Osteoblast (primary cell): ENCODE measurements at regions not wholly inside any gene's neighbourhood (a gene's known extent, or its start where the extent isn't known, plus 50 kb on each side); places are given as distances from the start of the nearest gene placed in this dataset.

ENCODE experiments used
- DNase-seq: peaks from one replicate; pipeline ENCODE4 v3.0.0; 2011; ENCODE audit warnings: low spot score, mixed read lengths; ENCODE audit not compliant: insufficient read length; ENCODE audit errors: missing footprints
- H2AFZ ChIP-seq: 2 replicates; pipeline ENCODE4 v1.6.0; 2011; ENCODE audit warnings: mild to moderate bottlenecking, low read length
- H3K27ac ChIP-seq: 2 replicates; pipeline ENCODE4 v1.5.1; 2011; ENCODE audit warnings: mild to moderate bottlenecking, low read depth, low read length, moderate library complexity
- H3K27me3 ChIP-seq: 2 replicates; pipeline ENCODE4 v1.6.0; 2012; ENCODE audit warnings: mild to moderate bottlenecking, control low read depth, inconsistent platforms, low read length, moderate library complexity; ENCODE audit not compliant: insufficient read depth
- H3K36me3 ChIP-seq: 2 replicates; pipeline ENCODE4 v1.5.1; 2011; ENCODE audit warnings: mild to moderate bottlenecking, low read length, control low read depth, moderate library complexity; ENCODE audit not compliant: insufficient read depth
- H3K4me1 ChIP-seq: 2 replicates; pipeline ENCODE4 v1.5.1; 2011; ENCODE audit warnings: mild to moderate bottlenecking, low read length, control low read depth, moderate library complexity; ENCODE audit not compliant: insufficient read depth
- H3K4me2 ChIP-seq: 2 replicates; pipeline ENCODE4 v1.6.0; 2011; ENCODE audit warnings: mild to moderate bottlenecking, low read length; ENCODE audit not compliant: insufficient read depth
- H3K4me3 ChIP-seq: fragments of 200-600 bp; sonication (generic); 3 replicates; pipeline ENCODE4 v1.5.1; 2012; ENCODE audit warnings: mild to moderate bottlenecking, low read length, inconsistent platforms; ENCODE audit not compliant: insufficient read depth
- H3K79me2 ChIP-seq: 2 replicates; pipeline ENCODE4 v1.6.0; 2012; ENCODE audit warnings: mild to moderate bottlenecking, low read length, control low read depth, inconsistent platforms; ENCODE audit not compliant: insufficient read depth
- H3K9me3 ChIP-seq: 2 replicates; pipeline ENCODE4 v1.5.1; 2011; ENCODE audit warnings: low read depth, low read length, control low read depth
- H4K20me1 ChIP-seq: 2 replicates; pipeline ENCODE4 v1.6.0; 2012; ENCODE audit warnings: mild to moderate bottlenecking, low read length, control low read depth; ENCODE audit not compliant: insufficient read depth
- TF ChIP-seq, protein P1 (sequence below): IDR thresholded peaks from 2 replicates; pipeline ENCODE4 v1.5.1; 2011; ENCODE audit warnings: mild to moderate bottlenecking, low read depth, low read length, moderate library complexity; ENCODE audit errors: extremely low read depth

DNA sequence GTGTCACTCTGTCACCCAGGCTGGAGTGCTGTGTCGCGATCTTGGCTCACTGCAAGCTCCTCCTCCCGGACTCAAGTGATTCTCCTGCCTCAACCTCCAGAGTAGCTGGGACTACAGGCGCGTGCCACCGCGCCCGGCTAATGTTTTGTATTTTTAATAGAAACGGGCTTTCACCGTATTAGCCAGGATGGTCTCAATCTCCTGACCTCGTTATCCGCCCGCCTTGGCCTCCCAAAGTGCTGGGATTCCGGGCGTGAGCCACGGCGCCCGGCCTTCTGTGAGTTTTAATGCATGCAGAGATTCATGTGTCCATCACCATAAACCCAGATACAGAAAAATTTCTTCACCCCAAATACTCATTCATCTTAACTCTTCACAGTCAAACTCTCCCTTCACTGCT is 1046.7 kb downstream of the CDH9 start:
- no peak for DNase-seq
- H3K4me2 ChIP-seq = no peak overlapping the region
- H3K9me3 ChIP-seq = no peaks in the 10 kb centered on the region
- no peak overlapping the region for H3K27ac ChIP-seq
- no peaks in the 10 kb centered on the region for H4K20me1 ChIP-seq
- no peaks in the 10 kb centered on the region for H3K4me1 ChIP-seq
- no peaks in the 10 kb centered on the region for H3K27me3 ChIP-seq
- TF ChIP-seq, protein P1, sequence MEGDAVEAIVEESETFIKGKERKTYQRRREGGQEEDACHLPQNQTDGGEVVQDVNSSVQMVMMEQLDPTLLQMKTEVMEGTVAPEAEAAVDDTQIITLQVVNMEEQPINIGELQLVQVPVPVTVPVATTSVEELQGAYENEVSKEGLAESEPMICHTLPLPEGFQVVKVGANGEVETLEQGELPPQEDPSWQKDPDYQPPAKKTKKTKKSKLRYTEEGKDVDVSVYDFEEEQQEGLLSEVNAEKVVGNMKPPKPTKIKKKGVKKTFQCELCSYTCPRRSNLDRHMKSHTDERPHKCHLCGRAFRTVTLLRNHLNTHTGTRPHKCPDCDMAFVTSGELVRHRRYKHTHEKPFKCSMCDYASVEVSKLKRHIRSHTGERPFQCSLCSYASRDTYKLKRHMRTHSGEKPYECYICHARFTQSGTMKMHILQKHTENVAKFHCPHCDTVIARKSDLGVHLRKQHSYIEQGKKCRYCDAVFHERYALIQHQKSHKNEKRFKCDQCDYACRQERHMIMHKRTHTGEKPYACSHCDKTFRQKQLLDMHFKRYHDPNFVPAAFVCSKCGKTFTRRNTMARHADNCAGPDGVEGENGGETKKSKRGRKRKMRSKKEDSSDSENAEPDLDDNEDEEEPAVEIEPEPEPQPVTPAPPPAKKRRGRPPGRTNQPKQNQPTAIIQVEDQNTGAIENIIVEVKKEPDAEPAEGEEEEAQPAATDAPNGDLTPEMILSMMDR = no peak
- no peak overlapping the region for H3K4me3 ChIP-seq
- H2AFZ ChIP-seq = no peak overlapping the region
- no peaks in the 10 kb centered on the region for H3K79me2 ChIP-seq
- no peaks in the 10 kb centered on the region for H3K36me3 ChIP-seq

DNA sequence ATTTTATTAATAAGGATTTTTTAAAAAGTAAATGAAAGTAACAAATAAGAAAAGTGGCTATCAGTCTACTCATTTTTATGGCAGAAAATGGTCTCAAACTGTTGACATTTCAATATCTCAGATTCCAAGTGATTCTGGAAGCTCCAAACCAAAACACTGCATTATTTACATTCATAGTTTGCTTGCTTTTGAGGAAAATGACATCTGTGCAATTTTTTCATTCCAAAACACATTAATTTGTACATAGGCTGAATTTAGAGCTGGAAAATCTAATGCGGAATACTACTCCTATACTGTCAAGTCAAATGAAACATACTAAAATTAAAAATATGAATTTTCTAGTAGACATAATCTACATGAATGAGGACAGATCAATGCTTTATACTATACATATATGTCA is 1047.6 kb downstream of the CDH9 start:
- Histone ChIP-seq H3K36me3 (no peaks in the 10 kb centered on the region), H3K9me3 (no peaks in the 10 kb centered on the region), H3K4me3 (no peak overlapping the region), H3K4me2 (no peak overlapping the region), H4K20me1 (no peaks in the 10 kb centered on the region), H3K27me3 (no peaks in the 10 kb centered on the region), H3K27ac (no peak overlapping the region), H3K4me1 (no peaks in the 10 kb centered on the region), H2AFZ (no peak overlapping the region), H3K79me2 (no peaks in the 10 kb centered on the region)
- TF ChIP-seq, protein P1 = no peak
- no peak for DNase-seq

DNA sequence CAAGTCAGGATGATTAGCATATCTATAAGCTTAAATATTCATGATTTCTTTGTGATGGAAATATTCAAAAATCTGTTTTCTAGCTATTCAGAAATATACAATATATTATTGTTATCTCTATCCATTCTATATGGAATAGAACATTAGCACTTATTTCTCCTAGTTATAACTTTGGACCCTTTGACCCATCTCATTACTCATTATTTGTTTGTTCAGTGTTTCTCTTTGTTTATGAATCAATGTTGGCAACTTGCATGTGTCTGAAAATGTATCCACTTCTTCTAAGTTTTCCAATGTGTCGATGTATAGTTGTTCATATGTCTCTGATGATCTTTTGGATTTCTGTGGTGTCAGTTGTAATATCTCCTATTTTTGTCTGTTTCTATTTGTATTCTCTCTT is 1059.3 kb downstream of the CDH9 start:
- no peaks in the 10 kb centered on the region for H3K9me3 ChIP-seq
- no peak overlapping the region for H3K4me2 ChIP-seq
- TF ChIP-seq, protein P1 = no peak
- H4K20me1 ChIP-seq = no peaks in the 10 kb centered on the region
- H3K27ac ChIP-seq = no peak overlapping the region
- no peak for DNase-seq
- no peak overlapping the region for H2AFZ ChIP-seq
- H3K27me3 ChIP-seq = no peaks in the 10 kb centered on the region
- no peak overlapping the region for H3K4me3 ChIP-seq
- no peaks in the 10 kb centered on the region for H3K4me1 ChIP-seq
- no peaks in the 10 kb centered on the region for H3K36me3 ChIP-seq
- H3K79me2 ChIP-seq = no peaks in the 10 kb centered on the region

DNA sequence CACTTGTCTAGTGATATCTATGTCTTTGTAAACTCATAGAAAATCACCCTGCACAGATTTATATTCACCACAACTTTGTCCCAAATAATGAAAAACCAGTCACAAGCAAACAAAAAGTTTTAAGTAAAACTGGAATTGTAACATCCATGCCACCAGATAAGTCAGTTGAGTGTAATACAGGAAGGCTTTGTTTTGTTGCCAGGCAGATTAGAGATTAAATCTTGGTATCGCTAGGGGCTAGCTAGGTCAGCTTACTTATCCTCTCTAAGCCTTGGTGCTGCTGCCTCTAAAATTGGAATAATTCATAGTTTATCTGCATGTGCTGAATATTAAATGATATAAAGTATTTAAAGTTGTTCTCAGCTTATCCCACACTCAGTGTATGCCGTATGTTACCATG is 1062.5 kb downstream of the CDH9 start:
- H3K27ac ChIP-seq = no peak overlapping the region
- H3K36me3 ChIP-seq = no peaks in the 10 kb centered on the region
- no peaks in the 10 kb centered on the region for H3K4me1 ChIP-seq
- no peak overlapping the region for H2AFZ ChIP-seq
- no peaks in the 10 kb centered on the region for H3K9me3 ChIP-seq
- H3K4me2 ChIP-seq = no peak overlapping the region
- no peaks in the 10 kb centered on the region for H4K20me1 ChIP-seq
- TF ChIP-seq, protein P1 = no peak
- H3K27me3 ChIP-seq = no peaks in the 10 kb centered on the region
- H3K4me3 ChIP-seq = no peak overlapping the region
- DNase-seq = no peak
- H3K79me2 ChIP-seq = no peaks in the 10 kb centered on the region
